HEK293 (cell line): ENCODE measurements at regions not wholly inside any gene's neighbourhood (a gene's known extent, or its start where the extent isn't known, plus 50 kb on each side); places are given as distances from the start of the nearest gene placed in this dataset.

ENCODE experiments used
- CTCF ChIA-PET: fragments of 350-600 bp; formaldehyde crosslinking; extraction: SDS; loops from one replicate; lab custom pipeline; 2021; ENCODE audit warnings: antibody characterized with exemption; lab: Yijun Ruan, JAX
- POLR2A ChIA-PET: fragments of 300-600 bp; formaldehyde crosslinking; extraction: SDS; loops from one replicate; lab custom pipeline; 2020; ENCODE audit warnings: antibody characterized with exemption, inconsistent platforms; lab: Yijun Ruan, JAX
- H3K27ac ChIP-seq: fragments of 200-500 bp; sonication (Bioruptor generic); 2 replicates; pipeline ENCODE4 v1.5.1; 2014; ENCODE audit warnings: low read depth, low read length, control low read depth, inconsistent platforms; ENCODE audit errors: extremely low read depth
- H3K36me3 ChIP-seq, 2 experiments: fragments of 200-500 bp in 1 of 2; sonication (Bioruptor generic) in 1 of 2; 1 replicate in 1 of 2; 2 replicates in 1 of 2; pipeline ENCODE4 v1.5.1; 2014 to 2017; ENCODE audit warnings: inconsistent platforms in 2 of 2, low read length in 2 of 2; ENCODE audit not compliant: control insufficient read depth in 2 of 2, insufficient read depth in 1 of 2
- H3K4me1 ChIP-seq: fragments of 200-500 bp; sonication (Bioruptor generic); 2 replicates; pipeline ENCODE4 v1.5.1; 2014; ENCODE audit warnings: mild to moderate bottlenecking, low read length, inconsistent platforms; ENCODE audit not compliant: control insufficient read depth, insufficient read depth
- H3K4me3 ChIP-seq: 2 replicates; pipeline ENCODE4 v1.5.1; 2011; ENCODE audit warnings: low read depth, mild to moderate bottlenecking, control low read depth, low read length, moderate library complexity
- H3K9me3 ChIP-seq: fragments of 200-500 bp; sonication (Bioruptor generic); 2 replicates; pipeline ENCODE4 v1.5.1; 2014; ENCODE audit warnings: low read depth, low read length, inconsistent platforms; ENCODE audit not compliant: control insufficient read depth, insufficient read depth
- BCL11B ChIP-seq: fragments of 450-650 bp; formaldehyde crosslinking; IDR thresholded peaks from 2 replicates; pipeline ENCODE4 v1.5.1; 2016; ENCODE audit warnings: low read depth, missing biosample characterization, missing genetic modification characterization
- EGR2 ChIP-seq: fragments of 450-650 bp; formaldehyde crosslinking; IDR thresholded peaks from 2 replicates; pipeline ENCODE4 v1.5.1; 2016; ENCODE audit warnings: low read depth, missing biosample characterization, missing genetic modification characterization
- FEZF1 ChIP-seq: fragments of 450-650 bp; formaldehyde crosslinking; IDR thresholded peaks from 2 replicates; pipeline ENCODE4 v1.5.1; 2016; ENCODE audit warnings: missing biosample characterization, missing genetic modification characterization
- SALL2 ChIP-seq: fragments of 450-650 bp; formaldehyde crosslinking; IDR thresholded peaks from 2 replicates; pipeline ENCODE4 v1.5.0; 2017; ENCODE audit warnings: missing biosample characterization, mild to moderate bottlenecking, missing genetic modification characterization, borderline replicate concordance
- SP3 ChIP-seq: fragments of 450-650 bp; formaldehyde crosslinking; IDR thresholded peaks from 2 replicates; pipeline ENCODE4 v1.5.1; 2016; ENCODE audit warnings: missing biosample characterization, missing genetic modification characterization
- ZBTB44 ChIP-seq: fragments of 450-650 bp; IDR thresholded peaks from 2 replicates; pipeline ENCODE4 v1.5.1; 2018; ENCODE audit warnings: missing biosample characterization, mild to moderate bottlenecking, missing genetic modification characterization
- ZBTB7A ChIP-seq: fragments of 450-650 bp; formaldehyde crosslinking; IDR thresholded peaks from 2 replicates; pipeline ENCODE4 v1.5.1; 2016; ENCODE audit warnings: low read depth, missing biosample characterization, missing genetic modification characterization
- ZEB2 ChIP-seq: fragments of 450-650 bp; formaldehyde crosslinking; IDR thresholded peaks from 2 replicates; pipeline ENCODE4 v1.5.1; 2016; ENCODE audit warnings: missing biosample characterization, missing genetic modification characterization
- ZFP69B ChIP-seq: fragments of 450-650 bp; formaldehyde crosslinking; IDR thresholded peaks from 2 replicates; pipeline ENCODE4 v1.5.1; 2016; ENCODE audit warnings: missing biosample characterization, missing genetic modification characterization
- ZNF112 ChIP-seq: fragments of 450-650 bp; formaldehyde crosslinking; IDR thresholded peaks from 2 replicates; pipeline ENCODE4 v1.5.0; 2017; ENCODE audit warnings: missing biosample characterization, missing genetic modification characterization
- ZNF155 ChIP-seq: fragments of 450-650 bp; formaldehyde crosslinking; IDR thresholded peaks from 2 replicates; pipeline ENCODE4 v1.5.1; 2016; ENCODE audit warnings: missing biosample characterization, missing genetic modification characterization
- ZNF157 ChIP-seq: fragments of 450-650 bp; formaldehyde crosslinking; IDR thresholded peaks from 2 replicates; pipeline ENCODE4 v1.5.1; 2016; ENCODE audit warnings: missing biosample characterization, missing genetic modification characterization
- ZNF16 ChIP-seq: fragments of 450-650 bp; formaldehyde crosslinking; IDR thresholded peaks from 2 replicates; pipeline ENCODE4 v1.5.1; 2016; ENCODE audit warnings: low read depth, missing biosample characterization, missing genetic modification characterization
- ZNF174 ChIP-seq: fragments of 450-650 bp; formaldehyde crosslinking; IDR thresholded peaks from 2 replicates; pipeline ENCODE4 v1.5.0; 2017; ENCODE audit warnings: missing biosample characterization, mild to moderate bottlenecking, missing genetic modification characterization
- ZNF211 ChIP-seq: fragments of 450-650 bp; formaldehyde crosslinking; IDR thresholded peaks from 2 replicates; pipeline ENCODE4 v1.5.1; 2016; ENCODE audit warnings: low read depth, missing biosample characterization, missing genetic modification characterization
- ZNF26 ChIP-seq: fragments of 450-650 bp; formaldehyde crosslinking; IDR thresholded peaks from 2 replicates; pipeline ENCODE4 v1.5.1; 2016; ENCODE audit warnings: missing biosample characterization, missing genetic modification characterization
- ZNF280D ChIP-seq: fragments of 450-650 bp; formaldehyde crosslinking; IDR thresholded peaks from 2 replicates; pipeline ENCODE4 v1.5.1; 2016; ENCODE audit warnings: missing biosample characterization, missing genetic modification characterization
- ZNF302 ChIP-seq: fragments of 450-650 bp; formaldehyde crosslinking; IDR thresholded peaks from 2 replicates; pipeline ENCODE4 v1.5.1; 2016; ENCODE audit warnings: missing biosample characterization, missing genetic modification characterization, low read depth
- ZNF335 ChIP-seq: fragments of 450-650 bp; formaldehyde crosslinking; conservative IDR thresholded peaks from 2 replicates; pipeline ENCODE4 v1.5.1; 2016; ENCODE audit warnings: missing biosample characterization, missing genetic modification characterization
- ZNF426 ChIP-seq: fragments of 450-650 bp; formaldehyde crosslinking; IDR thresholded peaks from 2 replicates; pipeline ENCODE4 v1.5.1; 2017; ENCODE audit warnings: missing biosample characterization, missing genetic modification characterization, mild to moderate bottlenecking, inconsistent platforms, moderate library complexity
- ZNF514 ChIP-seq: fragments of 450-650 bp; formaldehyde crosslinking; IDR thresholded peaks from 2 replicates; pipeline ENCODE4 v1.5.1; 2016; ENCODE audit warnings: missing biosample characterization, missing genetic modification characterization
- ZNF555 ChIP-seq: fragments of 450-650 bp; formaldehyde crosslinking; conservative IDR thresholded peaks from 2 replicates; pipeline ENCODE4 v1.5.1; 2017; ENCODE audit warnings: missing biosample characterization, mild to moderate bottlenecking, missing genetic modification characterization, inconsistent platforms
- ZNF629 ChIP-seq: fragments of 450-650 bp; formaldehyde crosslinking; IDR thresholded peaks from 2 replicates; pipeline ENCODE4 v1.5.1; 2017; ENCODE audit warnings: missing biosample characterization, missing genetic modification characterization
- ZNF658 ChIP-seq: fragments of 450-650 bp; formaldehyde crosslinking; IDR thresholded peaks from 2 replicates; pipeline ENCODE4; 2016; ENCODE audit warnings: missing biosample characterization, missing genetic modification characterization
- ZNF747 ChIP-seq: fragments of 450-650 bp; formaldehyde crosslinking; IDR thresholded peaks from 2 replicates; pipeline ENCODE4 v1.5.1; 2016; ENCODE audit warnings: missing biosample characterization, missing genetic modification characterization
- ZNF777 ChIP-seq: fragments of 450-650 bp; formaldehyde crosslinking; IDR thresholded peaks from 2 replicates; pipeline ENCODE4 v1.5.1; 2017; ENCODE audit warnings: missing biosample characterization, missing genetic modification characterization, borderline replicate concordance
- ZNF785 ChIP-seq: fragments of 450-650 bp; formaldehyde crosslinking; IDR thresholded peaks from 2 replicates; pipeline ENCODE4 v1.5.1; 2016; ENCODE audit warnings: missing biosample characterization, missing genetic modification characterization
- ZNF830 ChIP-seq: fragments of 450-650 bp; IDR thresholded peaks from 2 replicates; pipeline ENCODE4 v1.5.0; 2018; ENCODE audit warnings: missing biosample characterization, missing genetic modification characterization, low read depth, mild to moderate bottlenecking, moderate library complexity

GRCh38 chr6:90936286-90936685, 349.4 kb upstream of the MAP3K7 start:
- POLR2A ChIA-PET, result no interaction called here
- Histone ChIP-seq H3K9me3 (no peaks in the 10 kb centered on the region), H3K4me1 (no peaks in the 10 kb centered on the region), H3K4me3 (no peak overlapping the region), H3K36me3 (no peaks in the 10 kb centered on the region), H3K27ac (no peak overlapping the region)
- CTCF ChIA-PET, result interaction anchor here (0.6 to 2.4 kb wide), 2 partner anchors 76 to 339 kb away, joined by 3 to 10 read pairs; no protein-coding TSS in a partner anchor
- TF ChIP-seq ZEB2 (tag by site-specific recombination) (no peak), ZNF280D (tag by site-specific recombination) (no peak), ZNF426 (tag by site-specific recombination) (no peak), SALL2 (tag by site-specific recombination) (no peak), ZBTB7A (no peak), ZNF211 (tag by site-specific recombination) (no peak), ZNF629 (tag by site-specific recombination) (no peak), ZNF26 (tag by site-specific recombination) (no peak), ZNF747 (tag by site-specific recombination) (no peak), ZNF302 (tag by site-specific recombination) (no peak), ZNF777 (tag by site-specific recombination) (no peak), ZNF112 (tag by site-specific recombination) (no peak), ZNF830 (tag by site-specific recombination) (no peak)
- TF ChIP-seq, all 188 proteins: peak for 0

- Histone ChIP-seq H3K4me1 (no peaks in the 10 kb centered on the region), H3K27ac (no peak overlapping the region), H3K4me3 (no peak overlapping the region), H3K36me3 (no peaks in the 10 kb centered on the region), H3K9me3 (no peaks in the 10 kb centered on the region)
- POLR2A ChIA-PET, result no interaction called here
- CTCF ChIA-PET, result interaction anchor here (1.0 to 1.2 kb wide), 2 partner anchors 11 to 325 kb away, joined by 3 to 4 read pairs; no protein-coding TSS in a partner anchor
- TF ChIP-seq ZNF174 (tag by site-specific recombination) (no peak), SP3 (tag by site-specific recombination) (no peak), EGR2 (tag by site-specific recombination) (no peak), ZNF514 (no peak), ZNF16 (tag by site-specific recombination) (no peak), ZFP69B (tag by site-specific recombination) (no peak), ZNF157 (tag by site-specific recombination) (no peak), ZNF335 (tag by site-specific recombination) (no peak), ZEB2 (tag by site-specific recombination) (no peak), ZNF155 (tag by site-specific recombination) (no peak), ZBTB44 (tag by site-specific recombination) (no peak), ZNF555 (tag by site-specific recombination) (no peak), BCL11B (tag by site-specific recombination) (no peak), FEZF1 (no peak), ZNF302 (tag by site-specific recombination) (no peak), ZNF26 (tag by site-specific recombination) (no peak), ZNF658 (tag by site-specific recombination) (no peak), ZNF785 (tag by site-specific recombination) (no peak)
Measured at GRCh38 chr6:90934966-90935365, 348.1 kb upstream of the MAP3K7 start.
